ENCODE measurements at regions not wholly inside any gene's neighbourhood (a gene's known extent, or its start where the extent isn't known, plus 50 kb on each side); places are given as distances from the start of the nearest gene placed in this dataset.

GRCh38 chr10:106495931-106496330, 668.6 kb downstream of the SORCS1 start:
- TF ChIP-seq, protein P1, sequence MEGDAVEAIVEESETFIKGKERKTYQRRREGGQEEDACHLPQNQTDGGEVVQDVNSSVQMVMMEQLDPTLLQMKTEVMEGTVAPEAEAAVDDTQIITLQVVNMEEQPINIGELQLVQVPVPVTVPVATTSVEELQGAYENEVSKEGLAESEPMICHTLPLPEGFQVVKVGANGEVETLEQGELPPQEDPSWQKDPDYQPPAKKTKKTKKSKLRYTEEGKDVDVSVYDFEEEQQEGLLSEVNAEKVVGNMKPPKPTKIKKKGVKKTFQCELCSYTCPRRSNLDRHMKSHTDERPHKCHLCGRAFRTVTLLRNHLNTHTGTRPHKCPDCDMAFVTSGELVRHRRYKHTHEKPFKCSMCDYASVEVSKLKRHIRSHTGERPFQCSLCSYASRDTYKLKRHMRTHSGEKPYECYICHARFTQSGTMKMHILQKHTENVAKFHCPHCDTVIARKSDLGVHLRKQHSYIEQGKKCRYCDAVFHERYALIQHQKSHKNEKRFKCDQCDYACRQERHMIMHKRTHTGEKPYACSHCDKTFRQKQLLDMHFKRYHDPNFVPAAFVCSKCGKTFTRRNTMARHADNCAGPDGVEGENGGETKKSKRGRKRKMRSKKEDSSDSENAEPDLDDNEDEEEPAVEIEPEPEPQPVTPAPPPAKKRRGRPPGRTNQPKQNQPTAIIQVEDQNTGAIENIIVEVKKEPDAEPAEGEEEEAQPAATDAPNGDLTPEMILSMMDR (IDR thresholded peaks at IDR 0.05): no peak
- TF ChIP-seq POLR2A (IDR thresholded peaks at IDR 0.05): no peak
- intact Hi-C loops (cut with DNase I): no loop called here

DNA sequence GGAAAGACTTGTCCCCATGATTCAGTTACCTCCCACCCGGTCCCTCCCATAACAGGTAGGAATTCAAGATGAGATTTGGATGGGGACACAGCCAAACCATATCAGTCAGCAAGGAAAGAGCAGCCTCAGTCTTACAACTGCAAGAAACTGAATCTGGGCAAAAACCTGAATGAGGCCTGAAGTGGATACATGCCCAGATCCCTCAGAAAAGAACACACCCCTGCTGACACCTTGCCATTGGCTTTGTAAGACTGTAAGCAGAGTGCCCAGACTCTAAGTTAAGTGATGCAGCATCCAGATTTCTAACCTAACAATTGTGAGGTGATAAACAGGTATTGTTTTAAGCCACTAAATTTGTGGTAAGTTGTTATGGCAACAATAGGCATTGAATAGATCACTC, 670.8 kb downstream of the SORCS1 start:
- peaks cover 0 to 6% (median 0%) of the 10 kb centered on the region in 4 donors for H3K4me1 ChIP-seq
- no peak for ATAC-seq
- no peak overlapping the region for H3K4me3 ChIP-seq
- intact Hi-C loops (cut with DNase I): no loop called here
- H3K27ac ChIP-seq: no peak overlapping the region
- 71% methylated on average over 1 of the region's 1 CpG for WGBS (ENCODE audit: insufficient coverage, low coverage, low lambda C conversion rate, missing lambda C conversion rate)
- no peaks in the 10 kb centered on the region for H3K27me3 ChIP-seq
- TF ChIP-seq POLR2A (IDR thresholded peaks at IDR 0.05): no peak
- TF ChIP-seq, protein P1 (IDR thresholded peaks at IDR 0.05): no peak
- no peaks in the 10 kb centered on the region for H3K36me3 ChIP-seq
- no peaks in the 10 kb centered on the region for H3K9me3 ChIP-seq
- DNase-seq: no peak

More at GRCh38 chr10:106495931-106496330, 668.6 kb downstream of the SORCS1 start:
- Histone ChIP-seq H3K27ac (no peak overlapping the region), H3K36me3 (no peaks in the 10 kb centered on the region), H3K4me3 (no peak overlapping the region), H3K4me1 (peaks cover 0 to 22% (median 8%) of the 10 kb centered on the region in 4 donors), H3K27me3 (no peaks in the 10 kb centered on the region), H3K9me3 (no peaks in the 10 kb centered on the region)
- 77% methylated on average over 3 of the region's 3 CpGs for WGBS (ENCODE audit: insufficient coverage, low coverage, low lambda C conversion rate, missing lambda C conversion rate)
- no peak for ATAC-seq
- no peak for DNase-seq

DNA sequence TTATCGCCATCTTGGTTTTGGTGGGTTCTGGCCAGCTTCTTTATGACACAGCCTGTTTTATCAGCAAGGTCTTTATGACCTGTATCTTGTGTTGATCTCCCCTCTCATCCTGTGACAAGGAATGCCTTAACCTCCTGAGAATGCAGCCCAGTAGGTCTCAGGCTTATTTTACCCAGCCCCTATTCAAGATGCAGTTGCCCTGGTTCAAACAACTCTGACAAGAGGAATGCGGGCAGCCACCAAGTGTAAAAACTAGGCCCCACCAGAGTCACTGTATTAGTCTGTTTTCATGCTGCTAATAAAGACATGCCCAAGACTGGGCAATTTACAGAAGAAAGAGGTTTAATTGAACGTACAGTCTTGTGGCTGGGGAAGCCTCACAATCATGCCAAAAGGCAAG, 671.3 kb downstream of the SORCS1 start:
- Histone ChIP-seq H3K27ac (no peak overlapping the region), H3K27me3 (no peaks in the 10 kb centered on the region), H3K36me3 (no peaks in the 10 kb centered on the region), H3K4me3 (no peak overlapping the region), H3K9me3 (no peaks in the 10 kb centered on the region), H3K4me1 (peaks cover 0 to 2% (median 0%) of the 10 kb centered on the region in 4 donors)
- TF ChIP-seq, protein P1 (IDR thresholded peaks at IDR 0.05): no peak
- TF ChIP-seq POLR2A (IDR thresholded peaks at IDR 0.05): no peak
- no peak for ATAC-seq
- intact Hi-C loops (cut with DNase I): no loop called here
- 82% methylated on average over 3 of the region's 3 CpGs for WGBS (ENCODE audit: insufficient coverage, low coverage, low lambda C conversion rate, missing lambda C conversion rate)
- DNase-seq: no peak

DNA sequence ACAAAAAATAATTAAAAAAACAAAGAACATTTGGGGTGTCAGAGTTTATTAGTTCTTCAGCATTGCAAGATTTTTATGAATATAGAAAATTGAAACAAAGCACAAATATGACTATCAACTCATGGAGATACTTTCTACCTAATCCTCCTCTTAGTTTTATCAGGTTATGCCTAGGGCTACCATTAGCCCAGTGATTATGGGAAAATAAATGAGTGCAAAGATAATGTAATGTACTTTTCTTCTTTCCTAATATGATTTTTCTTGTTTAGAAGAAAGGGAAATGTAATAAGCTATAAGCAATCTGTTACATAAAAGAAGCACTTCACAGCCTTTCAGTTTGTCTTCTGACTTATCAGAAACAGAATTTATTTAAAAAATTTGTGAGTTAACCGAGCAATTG, 676.8 kb downstream of the SORCS1 start:
- intact Hi-C loops (cut with DNase I): no loop called here
- no peaks in the 10 kb centered on the region for H3K27me3 ChIP-seq
- ATAC-seq (no peak), DNase-seq (no peak)
- TF ChIP-seq, protein P1 (IDR thresholded peaks at IDR 0.05): no peak
- no peak for TF ChIP-seq POLR2A (IDR thresholded peaks at IDR 0.05)
- H3K4me3 ChIP-seq: no peak overlapping the region
- H3K4me1 ChIP-seq: no peaks in the 10 kb centered on the region
- 43% methylated on average over 1 of the region's 1 CpG for WGBS (ENCODE audit: insufficient coverage, low coverage, low lambda C conversion rate, missing lambda C conversion rate)
- no peaks in the 10 kb centered on the region for H3K9me3 ChIP-seq
- H3K27ac ChIP-seq: no peak overlapping the region
- no peaks in the 10 kb centered on the region for H3K36me3 ChIP-seq

All from right lobe of liver (tissue), 6 donors.